ENCODE measurements at regions not wholly inside any gene's neighbourhood (a gene's known extent, or its start where the extent isn't known, plus 50 kb on each side); places are given as distances from the start of the nearest gene placed in this dataset.

DNA sequence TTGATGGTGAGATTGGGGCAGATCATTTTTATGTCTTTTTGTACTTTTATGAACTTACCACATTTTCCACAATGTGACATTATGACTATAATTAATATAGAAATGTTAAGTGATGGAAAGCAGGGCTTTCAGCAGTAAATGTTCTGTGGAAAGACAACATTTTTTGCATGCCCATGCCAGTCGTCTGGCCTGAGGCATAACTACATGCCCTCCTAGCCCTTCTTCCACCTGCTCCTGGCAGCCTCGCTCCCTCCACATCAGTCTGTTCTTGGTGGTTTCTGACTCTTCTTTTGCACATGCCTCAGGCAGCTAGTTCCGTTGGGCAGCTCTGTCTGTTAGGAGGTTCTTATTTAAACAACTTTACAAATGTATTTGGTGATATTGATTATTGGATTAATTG, 182.0 kb upstream of the TWIST2 start:
- H3K4me3 ChIP-seq (ENCODE audit: low read length), result no peak overlapping the region

DNA sequence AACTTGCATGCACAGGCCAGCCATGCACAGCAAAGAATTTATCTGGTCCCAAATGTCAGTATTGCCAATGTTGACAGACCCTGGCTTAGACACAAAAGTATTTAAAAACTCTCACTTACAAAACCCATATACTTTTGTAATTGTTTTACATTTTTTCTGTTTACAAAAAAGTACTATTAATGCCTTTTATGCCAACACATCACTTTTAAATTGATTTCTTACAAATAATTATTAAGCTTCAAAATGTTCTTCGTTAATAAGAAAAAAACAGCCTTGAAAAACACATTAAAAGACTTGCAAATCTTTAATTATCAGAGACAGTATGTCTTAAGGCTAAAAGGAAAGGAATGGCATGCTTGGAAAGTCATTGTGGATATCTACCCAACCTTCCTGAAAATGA, 181.3 kb upstream of the TWIST2 start:
- Histone ChIP-seq H3K27me3 (replicated peaks; ENCODE audit: insufficient read depth, low read length) (no peaks in the 10 kb centered on the region), H3K27ac (ENCODE audit: low read length) (no peak overlapping the region), H3F3A (ENCODE audit: insufficient read depth, low read length) (no peaks in the 10 kb centered on the region), H3K4me1 (ENCODE audit: low read length) (peaks cover 4% of the 10 kb centered on the region; the same call in 1 of the 2 replicates), H3K9me3 (replicated peaks; ENCODE audit: insufficient read depth, low read length) (no peaks in the 10 kb centered on the region), H3K79me2 (ENCODE audit: low read length) (no peaks in the 10 kb centered on the region), H3K9me2 (replicated peaks; ENCODE audit: insufficient read depth, low read length) (no peaks in the 10 kb centered on the region), H3K36me3 (replicated peaks; ENCODE audit: insufficient read depth, low read length) (no peaks in the 10 kb centered on the region), H3K4me2 (ENCODE audit: low read depth, low read length) (no peak overlapping the region), H4K20me1 (ENCODE audit: insufficient read depth, low read length) (no peaks in the 10 kb centered on the region), H3K9ac (ENCODE audit: low read length) (no peak overlapping the region), H3K4me3 (ENCODE audit: low read length) (no peak overlapping the region), H2AFZ (ENCODE audit: low read length) (no peak overlapping the region)
- no peak for DNase-seq
- TF ChIP-seq, protein P1, sequence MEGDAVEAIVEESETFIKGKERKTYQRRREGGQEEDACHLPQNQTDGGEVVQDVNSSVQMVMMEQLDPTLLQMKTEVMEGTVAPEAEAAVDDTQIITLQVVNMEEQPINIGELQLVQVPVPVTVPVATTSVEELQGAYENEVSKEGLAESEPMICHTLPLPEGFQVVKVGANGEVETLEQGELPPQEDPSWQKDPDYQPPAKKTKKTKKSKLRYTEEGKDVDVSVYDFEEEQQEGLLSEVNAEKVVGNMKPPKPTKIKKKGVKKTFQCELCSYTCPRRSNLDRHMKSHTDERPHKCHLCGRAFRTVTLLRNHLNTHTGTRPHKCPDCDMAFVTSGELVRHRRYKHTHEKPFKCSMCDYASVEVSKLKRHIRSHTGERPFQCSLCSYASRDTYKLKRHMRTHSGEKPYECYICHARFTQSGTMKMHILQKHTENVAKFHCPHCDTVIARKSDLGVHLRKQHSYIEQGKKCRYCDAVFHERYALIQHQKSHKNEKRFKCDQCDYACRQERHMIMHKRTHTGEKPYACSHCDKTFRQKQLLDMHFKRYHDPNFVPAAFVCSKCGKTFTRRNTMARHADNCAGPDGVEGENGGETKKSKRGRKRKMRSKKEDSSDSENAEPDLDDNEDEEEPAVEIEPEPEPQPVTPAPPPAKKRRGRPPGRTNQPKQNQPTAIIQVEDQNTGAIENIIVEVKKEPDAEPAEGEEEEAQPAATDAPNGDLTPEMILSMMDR (IDR thresholded peaks at IDR 0.05; ENCODE audit: low read length), result no peak

More for the DNA sequence above, 182.0 kb upstream of the TWIST2 start:
- Histone ChIP-seq H4K20me1 (ENCODE audit: insufficient read depth, low read length) (no peaks in the 10 kb centered on the region), H2AFZ (ENCODE audit: low read length) (no peak overlapping the region), H3K79me2 (ENCODE audit: low read length) (no peaks in the 10 kb centered on the region), H3F3A (ENCODE audit: insufficient read depth, low read length) (no peaks in the 10 kb centered on the region), H3K27ac (ENCODE audit: low read length) (no peak overlapping the region), H3K4me1 (ENCODE audit: low read length) (peaks cover 4% of the 10 kb centered on the region; the same call in 1 of the 2 replicates), H3K9ac (ENCODE audit: low read length) (no peak overlapping the region), H3K36me3 (replicated peaks; ENCODE audit: insufficient read depth, low read length) (no peaks in the 10 kb centered on the region), H3K9me2 (replicated peaks; ENCODE audit: insufficient read depth, low read length) (no peaks in the 10 kb centered on the region), H3K4me2 (ENCODE audit: low read depth, low read length) (no peak overlapping the region), H3K9me3 (replicated peaks; ENCODE audit: insufficient read depth, low read length) (no peaks in the 10 kb centered on the region), H3K27me3 (replicated peaks; ENCODE audit: insufficient read depth, low read length) (no peaks in the 10 kb centered on the region)
- no peak for TF ChIP-seq EZH2phosphoT487 (IDR thresholded peaks at IDR 0.05; ENCODE audit: low read length)
- TF ChIP-seq EZH2 (optimal IDR thresholded peaks at IDR 0.05; ENCODE audit: low read depth, low read length), result no peak
- TF ChIP-seq, protein P1 (IDR thresholded peaks at IDR 0.05; ENCODE audit: low read length), result no peak
- DNase-seq, result no peak

DNA sequence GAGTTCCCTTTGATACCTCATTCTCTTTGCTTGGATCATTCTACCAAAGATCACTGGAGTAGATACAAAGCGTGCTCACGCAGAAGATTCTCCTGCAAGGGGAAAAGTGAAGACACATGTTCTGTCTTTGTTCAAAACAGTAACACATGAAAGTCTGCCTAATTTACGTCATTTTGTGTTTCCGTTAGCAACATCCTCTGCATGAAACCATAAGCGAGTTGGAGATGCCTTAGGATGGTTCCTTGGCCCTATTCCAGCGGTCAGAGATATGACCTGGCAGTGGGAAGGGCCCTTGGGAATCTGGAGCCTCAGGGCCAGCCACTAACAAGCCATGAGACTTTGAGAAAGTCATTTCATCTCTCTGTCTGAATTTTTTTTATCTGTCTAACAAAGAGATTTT, 180.9 kb upstream of the TWIST2 start:
- Histone ChIP-seq H2AFZ (ENCODE audit: low read length) (no peak overlapping the region), H3F3A (ENCODE audit: insufficient read depth, low read length) (no peaks in the 10 kb centered on the region), H3K9me2 (replicated peaks; ENCODE audit: insufficient read depth, low read length) (no peaks in the 10 kb centered on the region), H3K9me3 (replicated peaks; ENCODE audit: insufficient read depth, low read length) (no peaks in the 10 kb centered on the region), H3K4me2 (ENCODE audit: low read depth, low read length) (no peak overlapping the region), H3K27me3 (replicated peaks; ENCODE audit: insufficient read depth, low read length) (no peaks in the 10 kb centered on the region), H3K79me2 (ENCODE audit: low read length) (no peaks in the 10 kb centered on the region), H3K27ac (ENCODE audit: low read length) (no peak overlapping the region), H3K4me1 (ENCODE audit: low read length) (peaks cover 4% of the 10 kb centered on the region; the same call in 1 of the 2 replicates), H3K9ac (ENCODE audit: low read length) (no peak overlapping the region), H3K36me3 (replicated peaks; ENCODE audit: insufficient read depth, low read length) (no peaks in the 10 kb centered on the region), H3K4me3 (ENCODE audit: low read length) (no peak overlapping the region), H4K20me1 (ENCODE audit: insufficient read depth, low read length) (no peaks in the 10 kb centered on the region)
- TF ChIP-seq, protein P1 (IDR thresholded peaks at IDR 0.05; ENCODE audit: low read length), result no peak
- TF ChIP-seq EZH2 (optimal IDR thresholded peaks at IDR 0.05; ENCODE audit: low read depth, low read length) (no peak), EZH2phosphoT487 (IDR thresholded peaks at IDR 0.05; ENCODE audit: low read length) (no peak)
- no peak for DNase-seq
